ENCODE measurements at regions not wholly inside any gene's neighbourhood (a gene's known extent, or its start where the extent isn't known, plus 50 kb on each side); places are given as distances from the start of the nearest gene placed in this dataset.

DNA sequence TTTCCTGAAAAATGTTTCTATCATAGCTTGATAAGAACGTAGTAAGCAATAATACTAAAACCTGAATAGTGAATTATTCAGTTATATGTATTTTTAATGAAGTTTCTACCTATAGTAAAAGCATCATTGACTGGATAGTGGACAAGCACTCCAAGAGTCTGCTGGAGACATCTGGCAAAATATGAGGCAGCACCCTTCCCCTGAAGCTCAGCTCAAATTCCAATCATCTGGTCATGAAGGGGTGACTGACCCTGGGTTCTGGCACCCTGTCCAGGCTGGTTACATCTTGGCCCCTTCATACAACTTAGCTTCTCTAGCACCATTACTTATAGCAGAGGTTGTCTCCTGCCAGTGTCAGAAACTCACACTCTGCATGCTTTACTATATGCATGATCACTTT lies 455.4 kb downstream of the RAP2B start:
- TF ChIP-seq, protein P1, sequence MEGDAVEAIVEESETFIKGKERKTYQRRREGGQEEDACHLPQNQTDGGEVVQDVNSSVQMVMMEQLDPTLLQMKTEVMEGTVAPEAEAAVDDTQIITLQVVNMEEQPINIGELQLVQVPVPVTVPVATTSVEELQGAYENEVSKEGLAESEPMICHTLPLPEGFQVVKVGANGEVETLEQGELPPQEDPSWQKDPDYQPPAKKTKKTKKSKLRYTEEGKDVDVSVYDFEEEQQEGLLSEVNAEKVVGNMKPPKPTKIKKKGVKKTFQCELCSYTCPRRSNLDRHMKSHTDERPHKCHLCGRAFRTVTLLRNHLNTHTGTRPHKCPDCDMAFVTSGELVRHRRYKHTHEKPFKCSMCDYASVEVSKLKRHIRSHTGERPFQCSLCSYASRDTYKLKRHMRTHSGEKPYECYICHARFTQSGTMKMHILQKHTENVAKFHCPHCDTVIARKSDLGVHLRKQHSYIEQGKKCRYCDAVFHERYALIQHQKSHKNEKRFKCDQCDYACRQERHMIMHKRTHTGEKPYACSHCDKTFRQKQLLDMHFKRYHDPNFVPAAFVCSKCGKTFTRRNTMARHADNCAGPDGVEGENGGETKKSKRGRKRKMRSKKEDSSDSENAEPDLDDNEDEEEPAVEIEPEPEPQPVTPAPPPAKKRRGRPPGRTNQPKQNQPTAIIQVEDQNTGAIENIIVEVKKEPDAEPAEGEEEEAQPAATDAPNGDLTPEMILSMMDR (IDR thresholded peaks at IDR 0.05) = no peak
- no peak for TF ChIP-seq POLR2A (IDR thresholded peaks at IDR 0.05)

All from testis (tissue), 2 donors.